Activated CD4-positive, alpha-beta memory T cell treated with anti-CD3 and anti-CD28 coated beads for 36 hours (primary cell): ENCODE measurements at regions not wholly inside any gene's neighbourhood (a gene's known extent, or its start where the extent isn't known, plus 50 kb on each side); places are given as distances from the start of the nearest gene placed in this dataset.

Source experiments
- CTCF ChIA-PET: fragments of 350-600 bp; sonication (Branson Sonifier 250); formaldehyde crosslinking; loops from one replicate; lab custom pipeline; 2021; ENCODE audit warnings: antibody characterized with exemption, inconsistent platforms; lab: Charles Lee
- POLR2A ChIA-PET: fragments of 350-600 bp; sonication (Branson Sonifier 250); formaldehyde crosslinking; loops from one replicate; lab custom pipeline; 2021; ENCODE audit warnings: antibody characterized with exemption; lab: Charles Lee
- DNase-seq: peaks from one replicate; pipeline ENCODE4 v3.0.0-alpha.2; 2020
- H3K27ac Mint-ChIP-seq: one replicate; pipeline ENCODE4 v1.8.0; 2021; ENCODE audit warnings: mixed read lengths
- H3K27me3 Mint-ChIP-seq: one replicate; pipeline ENCODE4 v1.8.0; 2021; ENCODE audit warnings: mixed read lengths
- H3K36me3 Mint-ChIP-seq: one replicate; pipeline ENCODE4 v1.8.0; 2021; ENCODE audit warnings: mixed read lengths
- H3K4me1 Mint-ChIP-seq: one replicate; pipeline ENCODE4 v1.8.0; 2021; ENCODE audit warnings: low read depth, mixed read lengths
- H3K4me3 Mint-ChIP-seq: one replicate; pipeline ENCODE4 v1.8.0; 2021; ENCODE audit warnings: mild to moderate bottlenecking, mixed read lengths
- H3K9me3 Mint-ChIP-seq: one replicate; pipeline ENCODE4 v1.8.0; 2021; ENCODE audit warnings: mixed read lengths
- intact Hi-C: fragments of 100-400 bp; cut with micrococcal nuclease; formaldehyde crosslinking; loops from one replicate; pipeline ENCODE4 v1.15.1; 2023

- Mint-ChIP-seq H3K27me3 (no peaks in the 10 kb centered on the region), H3K36me3 (no peaks in the 10 kb centered on the region), H3K4me3 (no peak overlapping the region), H3K4me1 (no peaks in the 10 kb centered on the region), H3K27ac (no peak overlapping the region), H3K9me3 (no peaks in the 10 kb centered on the region)
- DNase-seq: no peak
- ChIA-PET CTCF (no interaction called here), POLR2A (no interaction called here)
- intact Hi-C loops: no loop called here
These were observed 326.8 kb downstream of the OSR1 start for GRCh38 chr2:19031642-19032041.

DNA sequence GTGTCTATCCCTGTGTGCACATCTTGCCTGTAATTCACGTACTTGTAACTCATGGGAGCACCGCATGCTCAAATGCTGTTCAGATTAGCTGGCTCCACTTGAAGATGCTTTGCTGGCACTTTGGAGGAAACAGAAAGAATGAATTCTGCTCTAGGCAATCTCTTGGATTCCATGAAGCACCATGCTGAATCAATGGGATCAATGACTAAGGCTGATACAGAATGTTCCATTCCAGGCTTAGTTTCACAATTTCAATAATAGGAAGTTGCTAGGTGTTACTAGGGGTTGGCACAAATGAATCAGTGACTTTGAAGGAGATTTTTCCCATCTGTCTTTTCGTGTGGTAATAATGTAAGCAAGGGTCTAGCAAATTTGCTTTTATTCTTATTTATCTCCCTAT lies 328.8 kb downstream of the OSR1 start:
- intact Hi-C loops: no loop called here
- ChIA-PET CTCF (no interaction called here), POLR2A (no interaction called here)
- no peak overlapping the region for H3K27ac Mint-ChIP-seq
- H3K4me3 Mint-ChIP-seq: no peak overlapping the region
- no peaks in the 10 kb centered on the region for H3K27me3 Mint-ChIP-seq
- no peaks in the 10 kb centered on the region for H3K36me3 Mint-ChIP-seq
- no peaks in the 10 kb centered on the region for H3K9me3 Mint-ChIP-seq
- no peak for DNase-seq
- H3K4me1 Mint-ChIP-seq: no peaks in the 10 kb centered on the region

DNA sequence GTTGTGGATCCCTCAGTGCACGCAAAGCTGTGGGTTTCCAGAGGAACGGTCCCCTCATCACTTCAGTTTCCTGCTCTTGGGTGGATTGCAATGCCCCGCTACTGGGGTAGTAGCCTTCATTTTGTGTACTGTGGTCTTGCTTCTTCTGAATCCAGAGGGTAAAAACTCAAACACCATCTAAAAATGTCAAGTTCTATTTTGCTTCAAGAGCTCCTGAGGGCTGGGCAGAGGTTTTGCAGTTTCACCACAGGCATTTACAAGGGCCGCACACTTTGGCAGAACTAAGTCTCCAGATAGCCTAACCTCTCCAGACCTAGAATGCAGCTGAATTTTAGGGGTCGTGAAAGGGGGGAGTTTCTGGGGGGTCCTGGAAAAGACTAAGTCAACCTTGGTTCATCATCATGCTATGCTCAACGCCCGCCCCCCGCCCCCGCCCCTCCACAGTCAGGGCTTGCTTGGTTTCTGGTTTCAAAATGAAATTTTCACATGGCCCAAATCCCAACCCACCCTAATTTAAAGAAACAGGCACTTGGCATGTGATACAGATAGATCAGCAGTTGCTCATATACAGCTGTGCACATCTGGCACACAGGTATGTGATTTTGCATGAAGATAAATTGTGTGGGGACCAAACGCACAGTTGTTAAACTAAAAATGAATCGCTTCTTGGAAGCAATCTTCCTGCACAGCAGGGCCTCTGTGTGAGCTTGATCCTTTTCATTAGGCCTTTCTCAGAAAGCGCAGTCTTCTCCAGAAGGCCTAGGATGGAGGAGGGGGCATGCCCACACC lies 329.6 kb downstream of the OSR1 start:
- intact Hi-C loops: no loop called here
- CTCF ChIA-PET: no interaction called here

DNA sequence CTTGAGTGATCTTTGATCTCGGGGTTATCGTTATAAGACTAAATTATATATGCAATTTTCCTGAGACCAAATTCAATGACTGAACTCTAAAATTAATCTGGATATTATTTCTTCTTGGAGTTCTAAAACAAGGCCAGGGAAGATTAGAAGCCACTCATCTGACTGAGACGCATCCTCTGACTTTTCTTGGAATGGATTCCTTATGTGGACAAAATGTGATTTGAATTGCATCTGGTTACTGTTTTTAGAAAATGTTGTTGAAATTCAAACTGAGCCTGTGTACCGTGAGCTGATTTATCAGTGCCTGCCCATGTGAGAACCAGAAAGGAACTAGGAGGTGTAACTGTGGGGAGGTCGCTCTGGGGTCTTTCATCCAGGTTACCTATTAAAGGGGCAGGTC lies 330.8 kb downstream of the OSR1 start:
- DNase-seq: no peak
- Mint-ChIP-seq H3K36me3 (no peaks in the 10 kb centered on the region), H3K4me1 (no peaks in the 10 kb centered on the region), H3K27ac (no peak overlapping the region), H3K4me3 (no peak overlapping the region), H3K27me3 (no peaks in the 10 kb centered on the region), H3K9me3 (no peaks in the 10 kb centered on the region)
- ChIA-PET CTCF (no interaction called here), POLR2A (no interaction called here)
- intact Hi-C loops: no loop called here

More for the DNA sequence above, 329.6 kb downstream of the OSR1 start:
- no peaks in the 10 kb centered on the region for H3K27me3 Mint-ChIP-seq
- no peaks in the 10 kb centered on the region for H3K36me3 Mint-ChIP-seq
- no peaks in the 10 kb centered on the region for H3K9me3 Mint-ChIP-seq
- no peaks in the 10 kb centered on the region for H3K4me1 Mint-ChIP-seq
- POLR2A ChIA-PET: no interaction called here
- no peak overlapping the region for H3K27ac Mint-ChIP-seq
- no peak for DNase-seq
- H3K4me3 Mint-ChIP-seq: no peak overlapping the region

DNA sequence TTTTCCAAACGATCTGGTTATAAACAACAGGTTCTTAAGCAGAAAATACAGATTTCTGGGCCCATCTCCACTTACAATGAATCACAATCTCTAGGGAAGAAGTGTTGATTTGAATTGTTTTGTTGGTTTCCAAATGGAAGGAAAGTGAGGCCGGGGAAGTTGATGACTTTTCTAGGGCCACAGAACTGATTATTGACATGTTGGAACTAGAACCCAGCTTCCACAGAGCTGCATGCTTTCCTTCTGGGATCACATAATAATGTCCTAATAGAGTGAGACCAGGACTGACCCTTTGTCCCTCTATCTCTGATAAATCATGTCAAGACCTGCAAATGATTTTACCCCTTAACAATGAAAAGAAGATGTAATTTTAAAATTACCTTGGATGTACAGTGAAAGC lies 332.2 kb downstream of the OSR1 start:
- ChIA-PET POLR2A (no interaction called here), CTCF (no interaction called here)
- no peaks in the 10 kb centered on the region for H3K9me3 Mint-ChIP-seq
- no peak for DNase-seq
- intact Hi-C loops: no loop called here
- no peaks in the 10 kb centered on the region for H3K4me1 Mint-ChIP-seq
- H3K27ac Mint-ChIP-seq: no peak overlapping the region
- no peaks in the 10 kb centered on the region for H3K36me3 Mint-ChIP-seq
- H3K4me3 Mint-ChIP-seq: no peak overlapping the region
- no peaks in the 10 kb centered on the region for H3K27me3 Mint-ChIP-seq

DNA sequence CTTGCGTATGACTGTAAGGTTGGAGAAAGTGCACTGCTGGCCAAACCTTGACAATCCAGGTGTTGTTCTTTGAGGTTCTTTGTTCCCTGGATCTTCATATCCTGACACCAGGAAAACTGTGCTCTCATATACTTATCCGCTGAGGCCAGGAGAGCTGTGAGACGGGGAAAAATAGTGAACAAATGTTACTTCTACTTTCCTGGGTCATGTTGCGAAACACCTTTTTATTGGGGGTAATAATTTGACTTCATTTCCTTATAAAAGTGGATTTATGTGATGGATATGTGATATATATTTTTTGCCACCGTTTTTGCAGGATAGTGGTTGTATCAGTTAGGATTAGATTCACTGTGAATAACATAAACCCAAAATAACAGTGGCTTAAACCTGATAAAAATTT lies 336.1 kb downstream of the OSR1 start:
- no peaks in the 10 kb centered on the region for H3K36me3 Mint-ChIP-seq
- ChIA-PET CTCF (no interaction called here), POLR2A (no interaction called here)
- intact Hi-C loops: no loop called here
- no peaks in the 10 kb centered on the region for H3K4me1 Mint-ChIP-seq
- H3K27ac Mint-ChIP-seq: no peak overlapping the region
- no peak for DNase-seq
- H3K9me3 Mint-ChIP-seq: no peaks in the 10 kb centered on the region
- H3K4me3 Mint-ChIP-seq: no peak overlapping the region
- H3K27me3 Mint-ChIP-seq: no peaks in the 10 kb centered on the region

DNA sequence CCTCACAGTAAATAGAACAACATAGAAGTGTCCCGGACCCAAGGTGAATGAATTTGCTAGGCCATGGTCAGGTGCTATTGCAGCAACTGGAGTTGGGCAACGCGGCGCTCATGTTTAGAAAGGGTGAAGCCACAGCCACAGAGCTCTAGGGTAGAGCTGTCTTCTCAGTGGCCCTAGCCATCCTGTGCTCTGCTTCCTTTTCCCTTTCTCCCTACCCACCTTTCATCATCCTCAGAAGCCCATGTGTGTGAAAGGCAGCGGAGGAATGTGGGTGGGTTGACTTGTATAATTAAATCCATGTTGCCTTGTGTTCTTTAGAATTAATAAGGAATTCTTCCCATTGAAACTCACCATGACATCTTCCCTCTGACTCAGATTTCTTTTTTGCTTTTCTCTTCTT lies 336.7 kb downstream of the OSR1 start:
- DNase-seq: no peak
- Mint-ChIP-seq H3K27ac (no peak overlapping the region), H3K9me3 (no peaks in the 10 kb centered on the region), H3K36me3 (no peaks in the 10 kb centered on the region), H3K27me3 (no peaks in the 10 kb centered on the region), H3K4me3 (no peak overlapping the region), H3K4me1 (no peaks in the 10 kb centered on the region)
- ChIA-PET POLR2A (no interaction called here), CTCF (no interaction called here)
- intact Hi-C loops: no loop called here

DNA sequence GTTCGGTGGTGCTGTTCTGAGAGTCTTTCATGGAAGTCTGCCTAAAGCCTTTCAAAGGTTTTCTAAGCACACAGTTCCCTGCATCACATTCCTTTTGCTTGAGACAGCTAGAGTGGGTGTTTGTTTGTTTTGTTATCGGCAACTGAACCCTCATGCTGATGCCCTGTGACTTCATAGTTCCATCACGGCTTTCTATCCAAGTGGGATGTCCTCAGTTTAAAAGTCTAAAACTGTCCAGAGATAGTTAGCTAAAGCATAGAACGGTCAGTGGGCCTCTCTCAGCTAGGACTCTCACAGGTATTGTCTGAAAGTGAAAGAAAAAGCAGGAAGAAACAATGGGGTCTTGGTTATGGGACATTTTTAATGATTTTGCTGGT lies 337.3 kb downstream of the OSR1 start:
- no peaks in the 10 kb centered on the region for H3K36me3 Mint-ChIP-seq
- DNase-seq: no peak
- no peaks in the 10 kb centered on the region for H3K27me3 Mint-ChIP-seq
- H3K4me1 Mint-ChIP-seq: no peaks in the 10 kb centered on the region
- no peaks in the 10 kb centered on the region for H3K9me3 Mint-ChIP-seq
- H3K4me3 Mint-ChIP-seq: no peak overlapping the region
- intact Hi-C loops: no loop called here
- CTCF ChIA-PET: no interaction called here
- H3K27ac Mint-ChIP-seq: no peak overlapping the region
- POLR2A ChIA-PET: no interaction called here

GRCh38 chr2:19020144-19021099 lies 338.0 kb downstream of the OSR1 start:
- Mint-ChIP-seq H3K27ac (no peak overlapping the region), H3K27me3 (no peaks in the 10 kb centered on the region), H3K4me3 (no peak overlapping the region), H3K36me3 (no peaks in the 10 kb centered on the region), H3K9me3 (no peaks in the 10 kb centered on the region), H3K4me1 (no peaks in the 10 kb centered on the region)
- intact Hi-C loops: no loop called here
- POLR2A ChIA-PET: no interaction called here
- CTCF ChIA-PET: no interaction called here
- no peak for DNase-seq

DNA sequence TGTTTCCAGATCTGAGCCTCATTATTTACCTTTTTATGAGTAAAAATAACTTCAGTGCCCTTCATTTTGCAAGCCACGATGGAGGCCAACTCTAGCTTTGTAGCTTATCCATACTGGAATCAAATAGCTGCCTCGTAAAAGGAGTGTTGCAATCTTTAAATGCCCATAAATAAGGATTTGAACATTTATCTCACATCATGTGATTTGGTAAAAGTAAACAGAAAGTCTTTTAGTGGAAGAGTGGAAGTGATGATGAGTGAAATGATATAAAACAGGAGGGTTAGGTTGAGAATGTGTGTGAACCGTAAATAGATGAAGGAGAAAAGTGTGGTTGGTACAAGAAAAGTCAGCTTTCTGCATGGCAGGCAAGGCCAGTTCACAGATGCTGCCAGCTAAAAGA lies 348.9 kb downstream of the OSR1 start:
- H3K4me3 Mint-ChIP-seq: no peak overlapping the region
- ChIA-PET POLR2A (no interaction called here), CTCF (no interaction called here)
- no peak overlapping the region for H3K27ac Mint-ChIP-seq
- no peaks in the 10 kb centered on the region for H3K4me1 Mint-ChIP-seq
- no peak for DNase-seq
- H3K36me3 Mint-ChIP-seq: no peaks in the 10 kb centered on the region
- intact Hi-C loops: no loop called here
- H3K27me3 Mint-ChIP-seq: no peaks in the 10 kb centered on the region
- H3K9me3 Mint-ChIP-seq: peaks cover under 1% of the 10 kb centered on the region

- Mint-ChIP-seq H3K36me3 (no peaks in the 10 kb centered on the region), H3K4me3 (no peak overlapping the region), H3K4me1 (no peaks in the 10 kb centered on the region), H3K27me3 (no peaks in the 10 kb centered on the region), H3K9me3 (no peaks in the 10 kb centered on the region), H3K27ac (no peak overlapping the region)
- DNase-seq: no peak
- CTCF ChIA-PET: no interaction called here
- POLR2A ChIA-PET: no interaction called here
- intact Hi-C loops: no loop called here
These were observed 354.9 kb downstream of the OSR1 start for GRCh38 chr2:19003554-19003953.

DNA sequence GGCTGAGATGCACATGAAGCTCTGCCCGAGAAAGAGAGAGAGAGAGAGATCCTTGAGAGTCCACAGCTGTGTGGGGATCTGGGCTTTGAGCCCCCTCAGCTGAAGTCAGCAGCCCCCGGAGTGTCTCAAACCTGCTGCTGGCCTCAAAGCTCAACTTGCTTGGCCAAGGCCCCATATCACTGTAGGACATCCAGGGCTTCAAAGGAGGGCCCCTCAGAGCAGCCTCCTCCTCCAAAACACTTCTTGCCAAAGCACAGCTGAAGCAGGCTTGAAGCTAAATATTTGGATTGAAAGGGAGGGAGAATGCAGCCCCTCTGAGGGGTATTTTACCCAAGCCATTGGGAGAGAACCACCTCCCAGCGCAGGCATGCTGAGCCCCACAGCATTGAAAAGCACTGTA lies 357.6 kb downstream of the OSR1 start:
- Mint-ChIP-seq H3K27me3 (no peaks in the 10 kb centered on the region), H3K4me3 (no peak overlapping the region), H3K36me3 (no peaks in the 10 kb centered on the region), H3K9me3 (no peaks in the 10 kb centered on the region), H3K4me1 (no peaks in the 10 kb centered on the region), H3K27ac (no peak overlapping the region)
- ChIA-PET CTCF (no interaction called here), POLR2A (no interaction called here)
- DNase-seq: no peak
- intact Hi-C loops: no loop called here

GRCh38 chr2:18999198-18999597 lies 359.2 kb downstream of the OSR1 start:
- no peak for DNase-seq
- Mint-ChIP-seq H3K36me3 (no peaks in the 10 kb centered on the region), H3K4me1 (no peaks in the 10 kb centered on the region)

More at GRCh38 chr2:18999198-18999597, 359.2 kb downstream of the OSR1 start:
- POLR2A ChIA-PET: no interaction called here
- CTCF ChIA-PET: no interaction called here
- Mint-ChIP-seq H3K27me3 (no peaks in the 10 kb centered on the region), H3K27ac (no peak overlapping the region), H3K4me3 (no peak overlapping the region), H3K9me3 (no peaks in the 10 kb centered on the region)
- intact Hi-C loops: no loop called here
